Endodermal cell (in vitro differentiated cells): ENCODE measurements at regions not wholly inside any gene's neighbourhood (a gene's known extent, or its start where the extent isn't known, plus 50 kb on each side); places are given as distances from the start of the nearest gene placed in this dataset.
"Not testable (repeated sequence)": the region's sequence is repeated elsewhere in the genome, so short reads cannot be mapped to it uniquely, and the experiment has no call there.

Experiments used
- DNase-seq: peaks from one replicate; pipeline ENCODE4 v3.0.0-alpha.2; 2017
- H3K27ac ChIP-seq: 2 replicates; pipeline ENCODE4 v1.5.1; 2013; ENCODE audit warnings: mild to moderate bottlenecking, low read depth, low read length, moderate library complexity
- H3K27me3 ChIP-seq: 2 replicates; pipeline ENCODE4 v1.6.1; 2013; ENCODE audit warnings: mild to moderate bottlenecking, low read length, moderate library complexity; ENCODE audit not compliant: insufficient read depth, control insufficient read depth, poor library complexity, severe bottlenecking
- H3K36me3 ChIP-seq: 2 replicates; pipeline ENCODE4 v1.7.0; 2013; ENCODE audit warnings: mild to moderate bottlenecking, low read length, moderate library complexity; ENCODE audit not compliant: control insufficient read depth, insufficient read depth
- H3K4me1 ChIP-seq: one replicate; pipeline ENCODE4 v1.7.0; 2013; ENCODE audit warnings: low read length; ENCODE audit not compliant: control insufficient read depth, insufficient read depth
- H3K4me3 ChIP-seq: 2 replicates; pipeline ENCODE4 v1.5.1; 2013; ENCODE audit warnings: mild to moderate bottlenecking, low read length, moderate library complexity
- H3K9ac ChIP-seq: 2 replicates; pipeline ENCODE4 v1.6.1; 2013; ENCODE audit warnings: mild to moderate bottlenecking, low read length, moderate library complexity; ENCODE audit not compliant: poor library complexity, severe bottlenecking; ENCODE audit errors: extremely low read depth
- H3K9me3 ChIP-seq: 2 replicates; pipeline ENCODE4 v1.6.1; 2013; ENCODE audit warnings: mild to moderate bottlenecking, low read length, moderate library complexity; ENCODE audit not compliant: control insufficient read depth
- H3K27ac Mint-ChIP-seq: 2 replicates; pipeline ENCODE4 v1.8.0; 2020; ENCODE audit warnings: mixed read lengths
- H3K27me3 Mint-ChIP-seq: 2 replicates; pipeline ENCODE4 v1.8.0; 2021; ENCODE audit warnings: mild to moderate bottlenecking, mixed read lengths; ENCODE audit not compliant: insufficient read depth
- H3K36me3 Mint-ChIP-seq: 2 replicates; pipeline ENCODE4 v1.8.0; 2020; ENCODE audit warnings: low read depth, mixed read lengths
- H3K4me1 Mint-ChIP-seq: 2 replicates; pipeline ENCODE4 v1.8.0; 2020; ENCODE audit warnings: mixed read lengths
- H3K4me3 Mint-ChIP-seq: 2 replicates; pipeline ENCODE4 v1.8.0; 2020; ENCODE audit warnings: mild to moderate bottlenecking, moderate library complexity, mixed read lengths
- H3K9me3 Mint-ChIP-seq: 2 replicates; pipeline ENCODE4 v1.8.0; 2020; ENCODE audit warnings: mild to moderate bottlenecking, mixed read lengths
- CTCF ChIP-seq: fragments of 200-600 bp; sonication (generic); conservative IDR thresholded peaks from 2 replicates; pipeline ENCODE4 v1.5.0; 2021; ENCODE audit warnings: antibody characterized with exemption, mild to moderate bottlenecking
- WGBS, 2 experiments: methylation state at CpG; one replicate each; pipeline versions ENCODE4 v1.1.5 to v1.1.7; 2013; ENCODE audit warnings: missing lambda C conversion rate in 2 of 2, mixed read lengths in 1 of 2; ENCODE audit not compliant: insufficient coverage in 1 of 2, insufficient read length in 1 of 2; 5-methylcytosine and 5-hydroxymethylcytosine counted together

GRCh38 chr10:9166770-9167169 lies 1112.3 kb downstream of the GATA3 start:
- no peaks in the 10 kb centered on the region for H3K27me3 ChIP-seq
- no peak overlapping the region for H3K4me3 Mint-ChIP-seq
- no peak overlapping the region for H3K9ac ChIP-seq
- DNase-seq: no peak
- no peaks in the 10 kb centered on the region for H3K36me3 ChIP-seq
- H3K27ac ChIP-seq: no peak overlapping the region
- H3K36me3 Mint-ChIP-seq: no peaks in the 10 kb centered on the region
- TF ChIP-seq CTCF: no peak
- peaks cover 5% of the 10 kb centered on the region for H3K9me3 Mint-ChIP-seq
- H3K4me1 Mint-ChIP-seq: no peaks in the 10 kb centered on the region
- peaks cover 17% of the 10 kb centered on the region for H3K9me3 ChIP-seq
- H3K4me1 ChIP-seq: no peaks in the 10 kb centered on the region
- 88 to 90% methylated on average over 1 to 2 of the region's 4 CpGs for WGBS, 2 experiments
- H3K27me3 Mint-ChIP-seq: peaks cover 6% of the 10 kb centered on the region
- no peak overlapping the region for H3K27ac Mint-ChIP-seq
- no peak overlapping the region for H3K4me3 ChIP-seq

- H3K9me3 ChIP-seq: peaks cover 5% of the 10 kb centered on the region
- Mint-ChIP-seq H3K27me3 (peaks cover 3% of the 10 kb centered on the region), H3K4me3 (no peak overlapping the region), H3K9me3 (peaks cover 7% of the 10 kb centered on the region), H3K27ac (no peak overlapping the region), H3K4me1 (no peaks in the 10 kb centered on the region), H3K36me3 (no peaks in the 10 kb centered on the region)
- WGBS, 2 experiments: 91 to 100% methylated on average over 1 of the region's 1 CpG
- H3K36me3 ChIP-seq: no peaks in the 10 kb centered on the region
- DNase-seq: no peak
- H3K4me1 ChIP-seq: no peaks in the 10 kb centered on the region
- H3K9ac ChIP-seq: no peak overlapping the region
- H3K27me3 ChIP-seq: no peaks in the 10 kb centered on the region
- TF ChIP-seq CTCF: no peak
- no peak overlapping the region for H3K27ac ChIP-seq
- no peak overlapping the region for H3K4me3 ChIP-seq
Measured at GRCh38 chr10:9172276-9172675, 1117.8 kb downstream of the GATA3 start.

GRCh38 chr10:9175200-9175599 lies 1120.7 kb downstream of the GATA3 start:
- no peak for TF ChIP-seq CTCF
- H3K27me3 ChIP-seq: no peaks in the 10 kb centered on the region
- H3K36me3 ChIP-seq: no peaks in the 10 kb centered on the region
- no peaks in the 10 kb centered on the region for H3K36me3 Mint-ChIP-seq
- peaks cover 5% of the 10 kb centered on the region for H3K9me3 ChIP-seq
- H3K9me3 Mint-ChIP-seq: peaks cover 7% of the 10 kb centered on the region
- H3K27me3 Mint-ChIP-seq: peaks cover 3% of the 10 kb centered on the region
- no peak for DNase-seq
- no peak overlapping the region for H3K4me3 ChIP-seq
- no peak overlapping the region for H3K9ac ChIP-seq
- no peak overlapping the region for H3K27ac Mint-ChIP-seq
- H3K27ac ChIP-seq: no peak overlapping the region
- H3K4me1 Mint-ChIP-seq: no peaks in the 10 kb centered on the region
- no peak overlapping the region for H3K4me3 Mint-ChIP-seq
- H3K4me1 ChIP-seq: no peaks in the 10 kb centered on the region

GRCh38 chr10:9183197-9183880 lies 1128.9 kb downstream of the GATA3 start:
- not testable (repeated sequence) for H3K36me3 Mint-ChIP-seq, H3K27me3 Mint-ChIP-seq, H3K9ac ChIP-seq, H3K4me1 Mint-ChIP-seq, H3K27ac ChIP-seq, H3K4me3 ChIP-seq, DNase-seq, H3K27ac Mint-ChIP-seq, H3K9me3 Mint-ChIP-seq, H3K4me3 Mint-ChIP-seq, H3K9me3 ChIP-seq, H3K27me3 ChIP-seq, H3K36me3 ChIP-seq, H3K4me1 ChIP-seq
- WGBS, 2 experiments: 95 to 100% methylated on average over 3 to 48 of the region's 48 CpGs
